Upper lobe of left lung (tissue), 6 donors: ENCODE measurements at regions not wholly inside any gene's neighbourhood (a gene's known extent, or its start where the extent isn't known, plus 50 kb on each side); places are given as distances from the start of the nearest gene placed in this dataset.
"Not testable (repeated sequence)": the region's sequence is repeated elsewhere in the genome, so short reads cannot be mapped to it uniquely, and the experiment has no call there.

Experiments used
- ATAC-seq, 2 donors: fragments of 200-7000 bp; cut with Tn5 transposase; one replicate each; pipeline ENCODE4 v1.9.1; 2022; ENCODE audit warnings: mild to moderate bottlenecking in 2 of 2, moderate library complexity in 2 of 2; ENCODE audit not compliant: low FRiP score in 2 of 2
- DNase-seq, 2 donors: peaks; one replicate each; pipeline ENCODE4 v3.0.0-alpha.2; 2019 to 2020
- H3K27ac ChIP-seq, 4 donors: fragments of 200-600 bp; sonication (generic); one replicate each; pipeline ENCODE4 v1.5.1; 2016 to 2019
- H3K27me3 ChIP-seq, 4 donors: fragments of 200-600 bp; sonication (generic); one replicate each; pipeline ENCODE4 v1.5.1; 2017 to 2019
- H3K36me3 ChIP-seq, 4 donors: fragments of 200-600 bp; sonication (generic); one replicate each; pipeline ENCODE4 v1.5.1; 2016 to 2019
- H3K4me1 ChIP-seq, 4 donors: fragments of 200-600 bp; sonication (generic); one replicate each; pipeline ENCODE4 v1.5.1; 2018 to 2019
- H3K4me3 ChIP-seq, 4 donors: fragments of 200-600 bp; sonication (generic); one replicate each; pipeline ENCODE4 v1.5.1; 2017 to 2019; ENCODE audit warnings: mild to moderate bottlenecking in 2 of 4, moderate library complexity in 1 of 4
- H3K9me3 ChIP-seq, 4 donors: fragments of 200-600 bp; sonication (generic); one replicate each; pipeline ENCODE4 v1.5.1; 2018 to 2019
- CTCF ChIP-seq, 6 experiments: fragments of 450-650 bp in 4 of 6; fragments of 200-600 bp in 2 of 6; sonication (generic) in 2 of 6; IDR thresholded peaks; one replicate each; pipeline ENCODE4 v1.5.1; 2016 to 2019; ENCODE audit warnings: antibody characterized with exemption in 6 of 6
- EP300 ChIP-seq, 4 donors: sonication (generic); formaldehyde crosslinking; IDR thresholded peaks; one replicate each; pipeline ENCODE4 v1.5.1; 2017; ENCODE audit warnings: antibody characterized with exemption in 4 of 4, control low read depth in 2 of 4
- POLR2A ChIP-seq, 4 donors: fragments of 450-650 bp; IDR thresholded peaks; one replicate each; pipeline ENCODE4 v1.5.1; 2016 to 2017; ENCODE audit warnings: antibody characterized with exemption in 4 of 4, mild to moderate bottlenecking in 2 of 4
- POLR2AphosphoS5 ChIP-seq, 2 donors: sonication (generic); formaldehyde crosslinking; IDR thresholded peaks; one replicate each; pipeline ENCODE4 v1.5.1; 2017; ENCODE audit warnings: antibody characterized with exemption in 2 of 2
- WGBS, 2 donors: methylation state at CpG; one replicate each; pipeline ENCODE4 v1.1.5; 2017 to 2018; 5-methylcytosine and 5-hydroxymethylcytosine counted together
- donor health status: DM: no; HTN: no; CAD: no; lungs with moderate emphysema.
- donor health status: DM: no; HTN: yes; CAD: no; lungs with severe emphysema.

- DNase-seq: no peak
Measured at GRCh38 chr17:71639865-71640264, 481.0 kb upstream of the SOX9 start.

GRCh38 chr17:71646890-71647289 is 473.9 kb upstream of the SOX9 start:
- 54 to 75% methylated on average over 2 of the region's 2 CpGs for WGBS, 2 donors
- not testable (repeated sequence) for H3K27me3 ChIP-seq, H3K4me3 ChIP-seq, H3K27ac ChIP-seq, H3K4me1 ChIP-seq, DNase-seq, ATAC-seq, H3K9me3 ChIP-seq, H3K36me3 ChIP-seq

More at GRCh38 chr17:71639865-71640264, 481.0 kb upstream of the SOX9 start:
- ATAC-seq: no peak
- no peak overlapping the region for H3K27ac ChIP-seq
- H3K9me3 ChIP-seq: no peaks in the 10 kb centered on the region
- H3K4me1 ChIP-seq: no peaks in the 10 kb centered on the region
- no peaks in the 10 kb centered on the region for H3K36me3 ChIP-seq
- H3K4me3 ChIP-seq: no peak overlapping the region
- TF ChIP-seq POLR2AphosphoS5 (IDR thresholded peaks at IDR 0.05): no peak
- no peak for TF ChIP-seq POLR2A (IDR thresholded peaks at IDR 0.05)
- TF ChIP-seq CTCF (IDR thresholded peaks at IDR 0.05): no peak
- no peak for TF ChIP-seq EP300 (IDR thresholded peaks at IDR 0.05)
- H3K27me3 ChIP-seq: no peaks in the 10 kb centered on the region

GRCh38 chr17:71648342-71648741 is 472.5 kb upstream of the SOX9 start:
- 88 to 95% methylated on average over 2 of the region's 2 CpGs for WGBS, 2 donors
- not testable (repeated sequence) for H3K4me1 ChIP-seq, ATAC-seq, H3K27ac ChIP-seq, H3K27me3 ChIP-seq, H3K9me3 ChIP-seq, H3K36me3 ChIP-seq, DNase-seq, H3K4me3 ChIP-seq

GRCh38 chr17:71649941-71650350 is 470.9 kb upstream of the SOX9 start:
- Histone ChIP-seq H3K27ac (no peak overlapping the region), H3K36me3 (no peaks in the 10 kb centered on the region), H3K4me3 (no peak overlapping the region), H3K4me1 (no peaks in the 10 kb centered on the region), H3K27me3 (no peaks in the 10 kb centered on the region), H3K9me3 (peaks cover 0 to 3% (median 0%) of the 10 kb centered on the region in 4 donors)
- DNase-seq: no peak
- ATAC-seq: no peak
- TF ChIP-seq POLR2AphosphoS5 (IDR thresholded peaks at IDR 0.05) (no peak), POLR2A (IDR thresholded peaks at IDR 0.05) (no peak), CTCF (IDR thresholded peaks at IDR 0.05) (no peak), EP300 (IDR thresholded peaks at IDR 0.05) (no peak)

- TF ChIP-seq POLR2AphosphoS5 (IDR thresholded peaks at IDR 0.05) (no peak), CTCF (IDR thresholded peaks at IDR 0.05) (no peak), POLR2A (IDR thresholded peaks at IDR 0.05) (no peak), EP300 (IDR thresholded peaks at IDR 0.05) (no peak)
- no peak for ATAC-seq
- H3K27ac ChIP-seq: no peak overlapping the region
- H3K36me3 ChIP-seq: no peaks in the 10 kb centered on the region
- H3K27me3 ChIP-seq: no peaks in the 10 kb centered on the region
- no peaks in the 10 kb centered on the region for H3K9me3 ChIP-seq
- no peak overlapping the region for H3K4me3 ChIP-seq
- no peak for DNase-seq
- H3K4me1 ChIP-seq: no peaks in the 10 kb centered on the region
Measured at GRCh38 chr17:71655542-71655941, 465.3 kb upstream of the SOX9 start.

- WGBS, 2 donors: 92 to 93% methylated on average over 6 of the region's 6 CpGs
Measured at GRCh38 chr17:71656964-71657858, 463.6 kb upstream of the SOX9 start.

More at GRCh38 chr17:71656964-71657858, 463.6 kb upstream of the SOX9 start:
- Histone ChIP-seq H3K4me3 (no peak overlapping the region), H3K27me3 (no peaks in the 10 kb centered on the region), H3K4me1 (no peaks in the 10 kb centered on the region), H3K36me3 (no peaks in the 10 kb centered on the region), H3K9me3 (no peaks in the 10 kb centered on the region), H3K27ac (no peak overlapping the region)
- no peak for TF ChIP-seq POLR2AphosphoS5 (IDR thresholded peaks at IDR 0.05)
- TF ChIP-seq EP300 (IDR thresholded peaks at IDR 0.05): no peak
- TF ChIP-seq POLR2A (IDR thresholded peaks at IDR 0.05): no peak
- no peak for TF ChIP-seq CTCF (IDR thresholded peaks at IDR 0.05)
- ATAC-seq (no peak), DNase-seq (no peak)
